ENCODE measurements at regions not wholly inside any gene's neighbourhood (a gene's known extent, or its start where the extent isn't known, plus 50 kb on each side); places are given as distances from the start of the nearest gene placed in this dataset.
A peak's percentile ranks its signal among the peaks of the same experiment; 100 is the strongest.

GRCh38 chr7:108634036-108634435 is 64.4 kb downstream of the DNAJB9 start:
- H3K27ac ChIP-seq (ENCODE audit: low read depth in 1 of 2, low read length in 1 of 2): no peak overlapping the region
- no peak for TF ChIP-seq CTCF (IDR thresholded peaks at IDR 0.05; ENCODE audit: control extremely low read depth, extremely low read depth)
- H3K9ac ChIP-seq (ENCODE audit: insufficient read depth in 1 of 2, low read length in 2 of 2): no peak overlapping the region
- no peaks in the 10 kb centered on the region for H3K9me3 ChIP-seq (ENCODE audit: control insufficient read depth in 4 of 4, insufficient read depth in 3 of 4, low read length in 3 of 4)
- no peaks in the 10 kb centered on the region for H3K36me3 ChIP-seq (ENCODE audit: control insufficient read depth in 4 of 4, insufficient read depth in 4 of 4, low read length in 4 of 4)
- DNase-seq: peak in 2 of 3 donors; percentile 63 to 83
- H3K27me3 ChIP-seq (ENCODE audit: control insufficient read depth in 3 of 3, insufficient read depth in 3 of 3, low read length in 2 of 3): no peaks in the 10 kb centered on the region
- 82 to 86% methylated on average over 2 of the region's 2 CpGs for WGBS, 2 donors
- peaks cover 0 to 14% (median 6%) of the 10 kb centered on the region in 5 donors for H3K4me1 ChIP-seq (ENCODE audit: control insufficient read depth in 5 of 5, insufficient read depth in 5 of 5, low read length in 5 of 5)
- no peak overlapping the region for H3K4me3 ChIP-seq
- ATAC-seq (ENCODE audit: insufficient read depth, low FRiP score): no peak

- Histone ChIP-seq H3K36me3 (ENCODE audit: control insufficient read depth in 4 of 4, insufficient read depth in 4 of 4, low read length in 4 of 4) (no peaks in the 10 kb centered on the region), H3K27me3 (ENCODE audit: control insufficient read depth in 3 of 3, insufficient read depth in 3 of 3, low read length in 2 of 3) (no peaks in the 10 kb centered on the region), H3K4me1 (ENCODE audit: control insufficient read depth in 5 of 5, insufficient read depth in 5 of 5, low read length in 5 of 5) (peaks cover 0 to 14% (median 6%) of the 10 kb centered on the region in 5 donors), H3K4me3 (no peak overlapping the region), H3K9me3 (ENCODE audit: control insufficient read depth in 4 of 4, insufficient read depth in 3 of 4, low read length in 3 of 4) (no peaks in the 10 kb centered on the region), H3K9ac (ENCODE audit: insufficient read depth in 1 of 2, low read length in 2 of 2) (no peak overlapping the region), H3K27ac (ENCODE audit: low read depth in 1 of 2, low read length in 1 of 2) (no peak overlapping the region)
- DNase-seq (no peak), ATAC-seq (ENCODE audit: insufficient read depth, low FRiP score) (no peak)
- whole genome bisulfite sequencing, 2 donors: 77 to 81% methylated on average over 1 of the region's 1 CpG
- no peak for TF ChIP-seq CTCF (IDR thresholded peaks at IDR 0.05; ENCODE audit: control extremely low read depth, extremely low read depth)
These were observed 64.9 kb downstream of the DNAJB9 start for GRCh38 chr7:108634535-108634934.

- no peak overlapping the region for H3K27ac ChIP-seq (ENCODE audit: low read depth in 1 of 2, low read length in 1 of 2)
- no peak for TF ChIP-seq CTCF (IDR thresholded peaks at IDR 0.05; ENCODE audit: control extremely low read depth, extremely low read depth)
- H3K9me3 ChIP-seq (ENCODE audit: control insufficient read depth in 4 of 4, insufficient read depth in 3 of 4, low read length in 3 of 4): no peaks in the 10 kb centered on the region
- H3K27me3 ChIP-seq (ENCODE audit: control insufficient read depth in 3 of 3, insufficient read depth in 3 of 3, low read length in 2 of 3): no peaks in the 10 kb centered on the region
- peaks cover 0 to 12% (median 0%) of the 10 kb centered on the region in 5 donors for H3K4me1 ChIP-seq (ENCODE audit: control insufficient read depth in 5 of 5, insufficient read depth in 5 of 5, low read length in 5 of 5)
- no peaks in the 10 kb centered on the region for H3K36me3 ChIP-seq (ENCODE audit: control insufficient read depth in 4 of 4, insufficient read depth in 4 of 4, low read length in 4 of 4)
- no peak overlapping the region for H3K4me3 ChIP-seq
- ATAC-seq (ENCODE audit: insufficient read depth, low FRiP score): peak; percentile 80
- 54 to 58% methylated on average over 3 of the region's 3 CpGs for WGBS, 2 donors
- peak; percentile 45 to 86 (median 82) for DNase-seq
- H3K9ac ChIP-seq (ENCODE audit: insufficient read depth in 1 of 2, low read length in 2 of 2): no peak overlapping the region
These were observed 67.5 kb downstream of the DNAJB9 start for GRCh38 chr7:108637049-108637621.

GRCh38 chr7:108642126-108642525 is 72.5 kb downstream of the DNAJB9 start:
- H3K36me3 ChIP-seq (ENCODE audit: control insufficient read depth in 4 of 4, insufficient read depth in 4 of 4, low read length in 4 of 4): no peaks in the 10 kb centered on the region
- 66 to 85% methylated on average over 1 of the region's 1 CpG for WGBS, 2 donors

More at GRCh38 chr7:108642126-108642525, 72.5 kb downstream of the DNAJB9 start:
- Histone ChIP-seq H3K27ac (ENCODE audit: low read depth in 1 of 2, low read length in 1 of 2) (no peak overlapping the region), H3K27me3 (ENCODE audit: control insufficient read depth in 3 of 3, insufficient read depth in 3 of 3, low read length in 2 of 3) (no peaks in the 10 kb centered on the region), H3K9me3 (ENCODE audit: control insufficient read depth in 4 of 4, insufficient read depth in 3 of 4, low read length in 3 of 4) (peaks cover 0 to 1% (median 0%) of the 10 kb centered on the region in 4 donors), H3K4me3 (no peak overlapping the region), H3K4me1 (ENCODE audit: control insufficient read depth in 5 of 5, insufficient read depth in 5 of 5, low read length in 5 of 5) (peaks cover 0 to 9% (median 0%) of the 10 kb centered on the region in 5 donors), H3K9ac (ENCODE audit: insufficient read depth in 1 of 2, low read length in 2 of 2) (no peak overlapping the region)
- DNase-seq: peak in 2 of 3 donors; percentile 80 to 88
- TF ChIP-seq CTCF (IDR thresholded peaks at IDR 0.05; ENCODE audit: control extremely low read depth, extremely low read depth): no peak
- ATAC-seq (ENCODE audit: insufficient read depth, low FRiP score): no peak
